ENCODE measurements at regions not wholly inside any gene's neighbourhood (a gene's known extent, or its start where the extent isn't known, plus 50 kb on each side); places are given as distances from the start of the nearest gene placed in this dataset.

- DNase-seq: no peak
Measured at GRCh38 chr1:83571536-83571935, 427.4 kb downstream of the TTLL7 start.

GRCh38 chr1:83561346-83561745, 437.6 kb downstream of the TTLL7 start:
- DNase-seq: no peak

DNA sequence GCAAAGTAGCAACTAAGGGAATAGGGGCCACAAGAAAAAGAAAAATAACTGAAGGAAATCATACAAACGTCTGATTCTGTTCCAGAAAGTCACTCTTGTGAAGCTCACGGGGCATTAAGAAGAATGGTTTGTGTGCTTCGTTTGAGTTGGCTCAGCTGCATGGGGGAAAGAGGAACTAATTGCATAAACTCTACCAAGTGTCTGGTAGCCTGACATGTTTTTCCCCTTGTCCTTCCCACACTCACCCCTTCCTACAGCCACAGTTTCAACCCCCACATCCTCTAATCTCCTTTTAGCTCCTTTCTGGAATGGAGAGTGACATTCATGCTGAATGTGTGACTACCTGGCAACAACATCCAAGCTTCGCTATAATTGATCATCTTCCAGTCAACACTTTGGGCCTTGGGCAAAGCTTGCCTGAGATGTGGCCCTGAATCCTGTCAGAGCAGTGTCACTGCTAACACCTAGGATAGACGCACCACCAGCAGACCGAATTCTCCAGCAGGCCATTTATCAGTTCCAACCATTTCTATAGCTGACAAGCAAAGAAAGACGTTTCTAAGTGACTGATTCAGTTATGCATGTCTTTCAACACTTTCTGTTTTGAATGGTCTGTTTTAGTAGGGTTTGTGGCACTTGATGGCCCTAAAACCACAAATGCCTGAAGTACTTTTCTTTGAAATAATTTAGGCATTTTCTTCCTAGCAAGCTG, 439.6 kb downstream of the TTLL7 start:
- no peak for DNase-seq

DNA sequence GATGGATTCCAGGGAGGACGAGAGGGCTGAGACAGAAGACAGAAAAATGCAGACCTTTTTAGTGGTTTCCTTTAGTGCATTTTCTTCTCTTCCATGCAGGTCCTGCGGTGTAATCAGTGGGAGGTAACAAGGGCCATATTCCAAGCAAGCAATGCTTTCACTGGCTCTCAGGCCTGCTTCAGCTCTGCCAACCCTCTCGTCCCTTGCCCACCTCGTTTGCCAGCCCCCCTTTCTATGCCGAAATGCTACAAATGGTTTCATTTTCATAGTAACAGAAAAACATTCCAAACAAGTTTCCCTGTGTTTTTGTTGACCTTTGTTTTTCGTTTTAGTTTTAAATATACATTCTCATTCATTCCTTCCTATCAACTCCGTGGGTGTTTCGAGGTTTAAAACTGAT, 443.1 kb downstream of the TTLL7 start:
- DNase-seq: no peak

GRCh38 chr1:83554174-83554573, 444.8 kb downstream of the TTLL7 start:
- DNase-seq: no peak

GRCh38 chr1:83552820-83553219, 446.1 kb downstream of the TTLL7 start:
- DNase-seq: no peak

DNA sequence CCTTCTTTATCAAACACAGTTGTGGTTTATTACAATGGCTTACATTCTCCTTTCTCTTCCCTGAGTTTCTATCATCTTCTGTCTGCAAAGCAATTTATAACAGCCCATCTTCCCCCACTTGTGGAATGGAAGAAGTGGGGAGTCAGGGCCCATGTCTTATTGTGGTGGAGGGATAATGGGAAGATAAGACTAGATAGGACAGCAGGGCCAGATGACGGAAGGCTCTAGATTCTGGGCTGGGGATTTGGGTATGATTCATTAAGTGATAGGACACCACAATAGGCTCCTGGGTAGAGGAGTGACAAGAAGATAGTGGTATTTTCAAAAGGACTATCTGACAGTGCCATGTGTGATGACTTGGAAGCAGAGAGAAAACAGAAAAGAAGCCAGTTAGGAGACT, 450.6 kb downstream of the TTLL7 start:
- no peak for DNase-seq

GRCh38 chr1:83547901-83548300, 451.0 kb downstream of the TTLL7 start:
- no peak for DNase-seq

DNA sequence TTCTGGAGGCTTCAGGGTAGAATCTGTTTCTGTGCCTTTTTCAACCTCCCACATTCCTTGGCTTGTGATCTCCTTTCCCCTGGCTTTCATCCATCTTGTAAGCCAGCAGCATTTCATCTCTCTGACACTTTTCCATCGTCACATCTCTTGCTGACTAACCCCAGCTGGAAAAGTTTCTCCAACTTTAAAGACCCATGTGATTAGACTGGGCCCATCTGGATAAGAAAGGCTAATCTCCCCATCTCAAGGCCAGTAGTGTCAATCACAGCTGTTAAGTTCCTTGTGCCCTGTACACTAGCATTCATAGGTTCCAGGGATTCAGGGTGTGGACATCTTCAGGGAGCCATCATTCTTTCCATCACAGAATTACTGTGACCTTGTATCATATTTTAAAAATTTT, 452.1 kb downstream of the TTLL7 start:
- DNase-seq: no peak

DNA sequence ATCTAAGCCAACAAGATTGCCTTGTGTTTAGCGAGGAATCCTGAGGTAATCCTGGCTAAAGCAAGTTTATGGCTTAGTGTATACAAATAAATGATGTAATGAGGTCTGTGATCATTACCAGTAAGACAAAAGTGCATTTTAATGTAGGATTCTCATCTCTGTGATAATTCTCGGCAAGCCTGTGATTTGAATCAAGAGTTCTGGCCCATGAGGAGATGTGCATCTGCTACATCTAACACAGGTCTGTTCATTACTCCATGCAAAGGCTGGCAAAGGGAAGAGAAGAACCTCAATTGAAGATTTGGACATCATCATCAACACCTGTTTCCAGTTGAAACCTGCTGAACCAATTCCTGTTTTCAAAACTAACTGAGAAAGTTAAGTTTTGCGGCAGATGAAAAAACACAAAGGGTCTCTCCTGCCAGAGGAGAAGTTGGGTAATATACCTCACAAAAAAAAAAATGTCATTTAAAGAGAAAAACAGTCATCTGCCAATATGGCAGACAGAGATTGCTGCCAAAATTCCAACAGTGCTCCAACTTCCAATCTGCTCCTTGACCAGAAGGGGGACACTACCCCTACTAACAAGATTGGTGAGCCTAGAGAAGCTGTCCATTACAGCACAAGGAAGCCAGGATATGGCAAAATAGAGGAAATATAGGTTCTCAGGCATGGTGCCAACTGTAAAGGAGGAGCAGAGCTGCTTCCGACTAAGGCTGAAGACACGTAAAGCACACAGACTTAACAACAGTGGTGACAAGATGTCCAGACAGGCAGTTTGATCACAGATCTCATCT, 453.7 kb downstream of the TTLL7 start:
- DNase-seq: no peak

- DNase-seq: no peak
Measured at GRCh38 chr1:83543222-83543973, 455.5 kb downstream of the TTLL7 start.

DNA sequence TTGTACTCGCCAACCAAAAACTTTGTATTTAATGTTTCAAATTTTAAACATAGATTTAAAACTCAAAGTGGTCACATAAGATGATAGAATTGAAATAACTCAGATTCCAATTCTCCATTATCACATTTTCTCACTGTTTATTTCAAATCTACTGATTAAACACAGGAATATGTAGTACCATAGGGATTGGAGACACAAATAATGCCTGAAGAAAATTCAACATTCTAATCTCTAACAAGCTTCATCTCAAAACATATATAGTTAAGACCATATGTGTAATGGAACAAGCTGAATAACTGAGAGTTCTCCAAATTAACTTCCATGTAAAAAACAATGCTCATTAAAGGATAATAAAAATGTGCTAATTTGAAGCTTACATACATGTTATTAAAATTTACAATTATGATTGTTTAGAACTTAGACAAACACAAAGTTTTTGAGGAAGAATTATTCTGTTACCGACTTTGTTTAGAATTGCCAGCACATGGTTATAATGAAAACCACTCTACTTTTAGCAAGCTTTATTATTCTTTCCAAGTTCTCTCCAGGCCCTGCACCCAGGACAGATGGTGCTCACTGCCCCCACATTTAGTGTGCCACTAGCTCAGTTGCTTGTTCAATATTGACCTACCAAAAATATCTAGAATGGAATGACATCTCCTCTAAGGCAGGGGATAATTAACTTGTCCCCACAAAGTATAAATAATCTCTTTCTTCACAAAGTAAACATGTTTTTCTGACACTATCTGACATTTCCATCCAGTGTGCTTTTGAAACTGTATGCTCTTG, 467.2 kb downstream of the TTLL7 start:
- DNase-seq: no peak

DNA sequence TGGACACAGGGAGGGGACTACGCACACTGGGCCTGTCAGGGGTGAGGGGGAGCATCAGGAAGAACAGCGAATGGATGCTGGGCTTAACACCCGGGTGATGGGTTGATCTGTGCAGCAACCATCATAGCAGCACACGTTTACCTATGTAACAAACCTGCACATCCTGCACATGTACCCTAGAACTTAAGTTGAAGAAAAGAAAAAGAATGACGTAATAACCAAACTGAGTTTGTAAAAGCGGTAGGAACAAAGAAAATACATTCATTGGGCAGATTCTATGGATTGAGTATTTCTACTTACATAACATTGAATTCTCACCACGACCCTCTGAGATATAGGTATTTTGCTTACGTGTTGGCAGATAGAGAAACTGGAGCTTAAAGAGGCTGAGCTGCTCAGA, 468.4 kb downstream of the TTLL7 start:
- no peak for DNase-seq

DNA sequence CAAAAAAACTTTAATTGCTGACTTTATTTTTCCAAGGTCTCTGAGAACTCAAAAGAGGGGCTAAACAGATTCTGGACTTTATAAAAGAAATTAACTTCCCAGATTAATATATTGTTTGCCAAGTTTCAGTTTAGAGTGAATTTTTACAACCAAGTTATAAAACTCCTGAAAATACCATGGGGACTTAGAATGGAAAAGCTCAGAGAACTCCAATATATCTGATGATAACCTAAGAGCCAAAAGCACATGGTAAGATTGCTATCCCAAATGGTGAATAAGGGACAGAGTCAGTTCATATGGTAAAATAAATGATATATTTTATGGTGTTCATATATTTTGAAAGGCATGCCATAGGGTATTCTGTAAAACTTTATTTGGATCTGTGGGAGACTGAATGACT, 470.9 kb downstream of the TTLL7 start:
- DNase-seq: no peak

- no peak for DNase-seq
Measured at GRCh38 chr1:83520797-83521196, 478.1 kb downstream of the TTLL7 start.

GRCh38 chr1:83516369-83516768, 482.6 kb downstream of the TTLL7 start:
- no peak for DNase-seq

GRCh38 chr1:83515578-83516154, 483.3 kb downstream of the TTLL7 start:
- no peak for DNase-seq

DNA sequence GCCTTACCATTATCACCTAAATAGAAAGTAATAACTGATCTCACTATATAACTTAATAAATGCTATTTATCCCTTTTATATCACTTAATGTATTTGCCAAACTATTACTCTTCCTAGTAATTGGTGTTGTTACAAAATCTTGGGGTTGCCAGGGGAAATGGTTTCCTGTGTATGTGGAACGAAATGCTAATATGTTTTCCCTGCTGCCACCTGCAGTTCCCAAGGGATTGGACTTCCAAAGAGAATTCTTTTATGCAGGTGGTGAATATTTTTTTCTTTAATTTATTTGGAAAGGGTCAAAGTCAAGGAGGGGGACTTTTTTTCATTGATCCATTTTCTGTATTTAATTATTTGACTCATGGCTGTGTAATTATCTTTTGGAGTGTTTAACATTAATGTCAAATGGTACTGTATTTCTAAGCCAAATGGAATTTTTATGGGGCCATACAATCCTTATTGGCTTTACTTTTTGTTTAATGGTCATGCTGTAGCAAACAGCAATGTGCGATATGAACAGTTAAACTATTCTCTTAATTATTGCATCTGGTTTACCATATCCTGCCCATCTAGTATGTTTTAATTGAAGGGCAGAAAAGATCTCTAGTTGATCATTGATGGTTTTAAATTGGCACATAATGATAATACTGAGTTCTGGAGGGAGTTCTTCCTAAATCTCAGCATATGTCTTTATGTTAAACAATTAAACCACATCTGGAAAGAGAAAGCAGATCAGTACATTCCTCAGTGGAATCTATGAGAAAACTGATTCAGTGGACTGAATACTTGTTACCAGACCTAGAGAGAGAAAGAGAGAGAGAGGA, 486.3 kb downstream of the TTLL7 start:
- DNase-seq: no peak

- DNase-seq: no peak
Measured at GRCh38 chr1:83511146-83511726, 487.7 kb downstream of the TTLL7 start.

DNA sequence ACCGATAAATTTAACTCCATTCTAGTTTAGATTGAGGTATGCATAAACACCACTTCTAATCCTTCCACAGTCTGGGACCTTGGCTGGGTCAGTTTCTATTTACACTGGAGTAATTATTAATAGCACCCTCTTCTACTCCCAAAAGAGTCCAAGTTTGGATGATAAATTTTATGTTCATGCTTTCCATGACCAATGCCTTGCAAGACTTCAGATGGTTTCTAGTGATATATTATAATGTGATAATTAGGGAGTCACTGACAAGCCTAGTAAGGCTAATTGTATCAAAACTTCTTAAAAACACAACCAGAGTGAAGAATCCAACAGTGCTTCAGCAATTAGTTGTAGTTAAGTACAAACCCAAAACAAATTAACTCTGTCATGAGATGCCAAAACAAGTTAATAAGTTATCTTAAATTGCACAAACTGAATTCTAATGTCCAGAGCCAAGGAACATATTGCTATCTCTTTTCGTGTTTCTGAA, 489.6 kb downstream of the TTLL7 start:
- DNase-seq: no peak
